BLaER1 treated with 17β-estradiol and CSF1 and Interleukin-3, amounts not matched to agents 10 nM and 100 nM (cell line): ENCODE measurements at regions not wholly inside any gene's neighbourhood (a gene's known extent, or its start where the extent isn't known, plus 50 kb on each side); places are given as distances from the start of the nearest gene placed in this dataset.
"Not testable (repeated sequence)": the region's sequence is repeated elsewhere in the genome, so short reads cannot be mapped to it uniquely, and the experiment has no call there.

ENCODE experiments used
- H3K27ac ChIP-seq, 11 experiments: shearing (Covaris generic); formaldehyde crosslinking; 2 replicates each; pipeline ENCODE4 v1.8.1; 2022
- H3K27me3 ChIP-seq, 11 experiments: shearing (Covaris generic); formaldehyde crosslinking; 2 replicates each; pipeline ENCODE4 v1.8.1; 2022
- H3K36me3 ChIP-seq, 11 experiments: shearing (Covaris generic); formaldehyde crosslinking; 2 replicates each; pipeline ENCODE4 v1.8.1; 2022
- H3K4me1 ChIP-seq, 10 experiments: shearing (Covaris generic); formaldehyde crosslinking; 2 replicates each; pipeline ENCODE4 v1.8.1; 2022
- H3K4me2 ChIP-seq, 11 experiments: shearing (Covaris generic); formaldehyde crosslinking; 2 replicates each; pipeline ENCODE4 v1.8.1; 2022
- H3K4me3 ChIP-seq, 10 experiments: shearing (Covaris generic); formaldehyde crosslinking; 2 replicates each; pipeline ENCODE4 v1.8.1; 2022
- H3K9ac ChIP-seq, 11 experiments: shearing (Covaris generic); formaldehyde crosslinking; 2 replicates each; pipeline ENCODE4 v1.8.1; 2022
- H3K9me3 ChIP-seq, 11 experiments: shearing (Covaris generic); formaldehyde crosslinking; replicated peaks in 1 of 11; 2 replicates each; pipeline ENCODE4 v1.8.1; 2022
- H4K20me1 ChIP-seq, 11 experiments: shearing (Covaris generic); formaldehyde crosslinking; 2 replicates each; pipeline ENCODE4 v1.8.1; 2022
- Cebpa-rat ChIP-seq, 11 experiments: shearing (Covaris generic); IDR thresholded peaks; 2 replicates each; pipeline ENCODE4 v1.8.1; 2022

DNA sequence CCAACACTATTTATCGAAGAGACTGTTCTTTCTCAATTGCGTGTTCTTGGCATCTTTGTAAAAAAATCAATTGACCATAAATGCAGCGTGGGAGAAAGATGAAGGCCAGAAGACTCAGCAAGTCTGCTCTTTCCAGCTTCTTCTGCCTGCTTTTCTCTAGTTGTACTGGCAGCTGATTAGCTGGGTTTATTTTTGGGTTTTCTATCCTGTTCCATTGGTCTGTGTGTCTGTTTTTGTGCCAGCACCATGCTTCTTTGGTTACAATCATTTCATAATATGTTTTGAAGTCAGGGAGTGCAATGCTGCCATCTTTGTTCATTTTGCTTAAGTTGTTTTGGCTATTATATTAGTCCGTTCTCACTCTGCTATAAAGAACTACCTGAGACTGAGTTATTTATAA is 201.8 kb upstream of the B3GALT2 start:
- no peaks in the 10 kb centered on the region; a peak in 2 of 22 replicates for H3K9me3 ChIP-seq
- H4K20me1 ChIP-seq = no peaks in the 10 kb centered on the region
- H3K4me1 ChIP-seq = no peaks in the 10 kb centered on the region
- no peaks in the 10 kb centered on the region for H3K27me3 ChIP-seq
- no peak for TF ChIP-seq Cebpa-rat (IDR thresholded peaks at IDR 0.05)
- no peaks in the 10 kb centered on the region for H3K36me3 ChIP-seq
- no peak overlapping the region for H3K4me3 ChIP-seq
- H3K27ac ChIP-seq = no peak overlapping the region
- H3K9ac ChIP-seq = no peak overlapping the region
- H3K4me2 ChIP-seq = no peak overlapping the region

- no peak for TF ChIP-seq Cebpa-rat (IDR thresholded peaks at IDR 0.05)
- Histone ChIP-seq H3K27ac (no peak overlapping the region), H3K4me1 (no peaks in the 10 kb centered on the region), H3K36me3 (no peaks in the 10 kb centered on the region), H3K9me3 (no peaks in the 10 kb centered on the region; a peak in 2 of 22 replicates), H3K27me3 (no peaks in the 10 kb centered on the region), H3K4me2 (no peak overlapping the region), H3K9ac (no peak overlapping the region), H4K20me1 (no peaks in the 10 kb centered on the region), H3K4me3 (no peak overlapping the region)
Observed at GRCh38 chr1:193387406-193387805, 201.0 kb upstream of the B3GALT2 start.

- not testable (repeated sequence) for H3K27me3 ChIP-seq, H3K4me2 ChIP-seq, H3K36me3 ChIP-seq, H3K4me1 ChIP-seq, H3K27ac ChIP-seq, H3K4me3 ChIP-seq, H4K20me1 ChIP-seq, H3K9ac ChIP-seq
- H3K9me3 ChIP-seq = peaks cover 0 to 11% (median 0%) of the 10 kb centered on the region in 11 experiments; a peak in 3 of 22 replicates
Observed at GRCh38 chr1:193378451-193378850, 192.0 kb upstream of the B3GALT2 start.

- Histone ChIP-seq H3K9ac (no peak overlapping the region), H3K4me1 (no peaks in the 10 kb centered on the region), H3K27ac (no peak overlapping the region), H3K36me3 (no peaks in the 10 kb centered on the region), H3K27me3 (no peaks in the 10 kb centered on the region), H3K4me2 (no peak overlapping the region), H3K9me3 (peaks cover 0 to 11% (median 0%) of the 10 kb centered on the region in 11 experiments; a peak in 2 of 22 replicates), H4K20me1 (no peaks in the 10 kb centered on the region), H3K4me3 (no peak overlapping the region)
- TF ChIP-seq Cebpa-rat (IDR thresholded peaks at IDR 0.05) = peak in 5 of 11 experiments; percentile 16 to 55 (median 28); a peak in 3 of 22 replicates
Observed at GRCh38 chr1:193377472-193377871, 191.1 kb upstream of the B3GALT2 start.

GRCh38 chr1:193372553-193372952 is 186.1 kb upstream of the B3GALT2 start:
- Histone ChIP-seq H3K4me1 (0 out of 20 replicates have a peak, but pooled peaks cover 0 to 11% (median 0%) of the 10 kb centered on the region in 10 experiments), H3K9ac (no peak overlapping the region), H3K27me3 (no peaks in the 10 kb centered on the region), H3K9me3 (peaks cover 0 to 5% (median 0%) of the 10 kb centered on the region in 11 experiments; a peak in 2 of 22 replicates), H3K4me2 (no peak overlapping the region), H3K27ac (no peak overlapping the region), H3K36me3 (no peaks in the 10 kb centered on the region), H4K20me1 (no peaks in the 10 kb centered on the region), H3K4me3 (no peak overlapping the region)
- TF ChIP-seq Cebpa-rat (IDR thresholded peaks at IDR 0.05) = no peak

DNA sequence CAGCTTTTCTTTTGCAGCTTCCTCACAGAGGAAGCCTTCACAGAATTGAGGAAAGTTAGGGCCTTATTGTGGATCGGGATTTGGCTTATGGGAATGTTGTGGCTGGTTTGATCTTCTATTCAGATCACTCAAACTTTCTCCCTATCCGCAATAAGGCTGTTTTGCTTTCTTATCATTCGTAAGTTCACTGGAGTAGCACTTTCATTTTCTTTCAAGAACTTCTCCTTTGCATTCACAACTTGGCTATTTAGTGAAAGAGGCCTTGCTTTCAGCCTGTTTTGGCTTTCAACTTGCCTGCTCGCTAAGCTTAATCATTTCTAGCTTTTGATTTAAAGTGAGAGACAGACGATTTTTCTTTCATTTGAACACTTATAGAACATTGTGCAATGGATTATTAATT is 181.9 kb upstream of the B3GALT2 start:
- no peaks in the 10 kb centered on the region for H3K36me3 ChIP-seq
- H3K4me1 ChIP-seq = 0 out of 20 replicates have a peak, but pooled peaks cover 0 to 11% (median 0%) of the 10 kb centered on the region in 10 experiments
- peak overlapping the region in 5 of 11 experiments; percentile 5 to 67 (median 15); a peak in 7 of 22 replicates for H3K4me2 ChIP-seq
- H3K27me3 ChIP-seq = no peaks in the 10 kb centered on the region
- peak overlapping the region in 2 of 11 experiments; percentile 0 to 7; a peak in 3 of 22 replicates for H3K27ac ChIP-seq
- no peak overlapping the region for H3K4me3 ChIP-seq
- H3K9me3 ChIP-seq = no peaks in the 10 kb centered on the region
- H4K20me1 ChIP-seq = no peaks in the 10 kb centered on the region
- no peak for TF ChIP-seq Cebpa-rat (IDR thresholded peaks at IDR 0.05)
- H3K9ac ChIP-seq = no peak overlapping the region

- Histone ChIP-seq H3K36me3 (no peaks in the 10 kb centered on the region), H3K4me2 (peak overlapping the region in 5 of 11 experiments; percentile 5 to 67 (median 15); a peak in 7 of 22 replicates), H3K4me1 (0 out of 20 replicates have a peak, but pooled peaks cover 0 to 11% (median 0%) of the 10 kb centered on the region in 10 experiments), H3K27me3 (no peaks in the 10 kb centered on the region), H3K4me3 (no peak overlapping the region), H3K9ac (no peak overlapping the region), H4K20me1 (no peaks in the 10 kb centered on the region), H3K27ac (no peak overlapping the region; a peak in 1 of 22 replicates), H3K9me3 (no peaks in the 10 kb centered on the region)
- TF ChIP-seq Cebpa-rat (IDR thresholded peaks at IDR 0.05) = no peak
Observed at GRCh38 chr1:193367863-193368262, 181.4 kb upstream of the B3GALT2 start.

GRCh38 chr1:193366764-193367507 is 180.5 kb upstream of the B3GALT2 start:
- Histone ChIP-seq H3K9ac (no peak overlapping the region), H3K4me2 (no peak overlapping the region), H3K9me3 (no peaks in the 10 kb centered on the region), H3K36me3 (no peaks in the 10 kb centered on the region), H3K4me1 (0 out of 20 replicates have a peak, but pooled peaks cover 0 to 11% (median 0%) of the 10 kb centered on the region in 10 experiments), H3K27ac (no peak overlapping the region), H3K4me3 (no peak overlapping the region), H3K27me3 (no peaks in the 10 kb centered on the region), H4K20me1 (no peaks in the 10 kb centered on the region)
- no peak for TF ChIP-seq Cebpa-rat (IDR thresholded peaks at IDR 0.05)

GRCh38 chr1:193365966-193366365 is 179.6 kb upstream of the B3GALT2 start:
- no peak for TF ChIP-seq Cebpa-rat (IDR thresholded peaks at IDR 0.05)
- no peaks in the 10 kb centered on the region for H3K36me3 ChIP-seq
- H4K20me1 ChIP-seq = no peaks in the 10 kb centered on the region
- H3K9me3 ChIP-seq = no peaks in the 10 kb centered on the region
- H3K27ac ChIP-seq = no peak overlapping the region
- no peak overlapping the region for H3K4me2 ChIP-seq
- no peak overlapping the region for H3K9ac ChIP-seq
- no peak overlapping the region for H3K4me3 ChIP-seq
- H3K27me3 ChIP-seq = no peaks in the 10 kb centered on the region
- 0 out of 20 replicates have a peak, but pooled peaks cover 0 to 11% (median 0%) of the 10 kb centered on the region in 10 experiments for H3K4me1 ChIP-seq

DNA sequence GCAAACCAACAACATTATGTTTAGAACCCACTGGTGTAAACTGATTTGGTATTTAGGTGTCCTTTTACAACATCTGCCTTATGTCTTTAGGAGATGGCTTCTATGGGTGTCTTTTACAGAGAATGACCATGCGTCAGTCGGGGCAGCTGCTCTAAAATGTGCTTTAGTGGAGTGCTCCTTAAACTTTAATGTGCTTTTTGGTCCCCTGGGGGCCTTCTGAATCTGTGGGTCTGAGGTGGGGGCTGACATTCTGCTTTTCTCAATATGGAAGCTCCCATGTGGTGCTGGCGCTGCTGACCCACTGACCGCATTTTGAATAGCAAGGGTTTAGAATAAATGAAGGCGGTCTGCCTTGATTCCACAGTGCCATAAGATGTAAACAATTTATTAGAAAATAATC is 173.2 kb upstream of the B3GALT2 start:
- Histone ChIP-seq H3K4me1 (peaks cover 0 to 15% (median 2%) of the 10 kb centered on the region in 10 experiments; a peak in 10 of 20 replicates), H3K9me3 (no peaks in the 10 kb centered on the region), H3K27ac (no peak overlapping the region), H3K9ac (no peak overlapping the region), H3K4me2 (no peak overlapping the region), H3K4me3 (no peak overlapping the region), H3K36me3 (no peaks in the 10 kb centered on the region), H4K20me1 (no peaks in the 10 kb centered on the region), H3K27me3 (no peaks in the 10 kb centered on the region)
- no peak for TF ChIP-seq Cebpa-rat (IDR thresholded peaks at IDR 0.05)
